Hindlimb muscle (tissue), 1 donor: ENCODE measurements at regions not wholly inside any gene's neighbourhood (a gene's known extent, or its start where the extent isn't known, plus 50 kb on each side); places are given as distances from the start of the nearest gene placed in this dataset.
"Not testable (repeated sequence)": the region's sequence is repeated elsewhere in the genome, so short reads cannot be mapped to it uniquely, and the experiment has no call there.

Experiments used
- DNase-seq: peaks from one replicate; pipeline ENCODE4 v3.0.0-alpha.2; 2013

DNA sequence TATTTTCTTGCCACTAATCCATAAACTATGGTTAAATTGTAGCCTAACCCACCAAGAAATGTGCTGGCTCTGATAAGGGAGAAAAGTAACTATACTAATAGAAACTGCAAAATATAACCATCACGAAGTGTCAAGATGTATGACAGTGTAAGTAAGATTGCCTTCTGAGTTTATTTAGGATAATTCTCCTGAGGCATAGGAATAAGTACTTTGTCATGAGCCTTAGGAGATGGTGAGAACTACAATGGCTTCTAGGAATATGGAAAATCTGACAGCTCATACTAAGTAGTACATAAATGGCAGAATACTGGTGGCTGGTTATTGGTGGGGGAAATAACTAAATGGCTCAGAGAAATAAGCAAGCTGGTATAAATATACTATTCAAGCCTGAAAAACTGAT, 543.9 kb downstream of the PRR16 start:
- DNase-seq = no peak

DNA sequence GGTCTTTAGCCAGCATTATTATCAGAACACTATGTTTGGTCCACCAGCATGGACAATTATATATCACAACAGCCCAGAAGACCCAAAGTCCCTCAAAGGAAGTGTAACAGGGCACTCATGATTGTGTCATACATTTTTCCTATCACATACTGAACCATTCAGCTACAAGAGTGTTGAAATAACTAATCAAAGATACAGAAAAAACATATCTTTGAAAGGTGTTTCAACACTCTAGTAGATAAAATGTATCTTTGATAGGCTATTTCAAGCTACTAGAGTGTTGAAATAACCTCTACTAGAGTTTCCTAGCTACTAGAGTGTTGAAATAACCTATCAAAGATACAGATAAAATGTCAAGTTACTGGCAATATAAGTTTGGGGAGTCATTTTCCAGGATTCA, 545.0 kb downstream of the PRR16 start:
- DNase-seq = no peak

DNA sequence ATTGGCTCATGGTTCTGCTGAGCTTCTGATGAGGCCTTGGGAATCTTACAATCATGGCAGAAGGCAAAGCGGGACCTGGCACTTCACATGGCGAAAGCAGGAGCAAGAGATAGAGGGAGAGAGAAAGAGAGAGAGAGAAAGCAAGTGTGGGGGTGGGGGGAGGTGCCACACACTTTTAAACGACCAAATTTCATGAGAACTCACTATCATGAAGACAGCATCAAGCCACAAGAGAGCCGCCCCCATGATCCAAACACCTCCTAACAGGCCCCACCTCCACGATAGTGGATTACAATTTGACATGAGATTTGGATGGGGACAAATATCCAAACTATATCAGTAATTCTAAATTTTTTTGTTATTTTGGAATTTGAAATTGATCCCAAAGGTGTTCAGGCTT, 553.9 kb downstream of the PRR16 start:
- no peak for DNase-seq

DNA sequence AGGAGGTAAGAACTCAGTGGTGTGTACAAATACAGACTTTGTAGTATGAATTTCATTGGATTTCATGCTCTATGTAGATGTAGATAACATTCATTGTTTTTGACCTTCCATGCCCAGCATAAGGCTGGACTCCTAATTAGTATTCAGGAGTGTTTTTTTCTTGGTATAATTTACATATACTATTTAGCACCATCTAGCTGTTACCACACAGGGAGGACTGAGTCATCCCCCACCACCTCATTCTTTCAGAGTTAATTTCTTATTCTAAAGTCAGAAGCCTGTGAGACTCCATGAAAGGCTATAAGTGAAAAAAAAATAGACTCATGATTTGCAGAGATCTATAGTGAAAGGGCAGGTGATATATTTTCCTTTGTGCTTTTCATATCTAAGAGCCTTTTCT, 555.0 kb downstream of the PRR16 start:
- DNase-seq = no peak

DNA sequence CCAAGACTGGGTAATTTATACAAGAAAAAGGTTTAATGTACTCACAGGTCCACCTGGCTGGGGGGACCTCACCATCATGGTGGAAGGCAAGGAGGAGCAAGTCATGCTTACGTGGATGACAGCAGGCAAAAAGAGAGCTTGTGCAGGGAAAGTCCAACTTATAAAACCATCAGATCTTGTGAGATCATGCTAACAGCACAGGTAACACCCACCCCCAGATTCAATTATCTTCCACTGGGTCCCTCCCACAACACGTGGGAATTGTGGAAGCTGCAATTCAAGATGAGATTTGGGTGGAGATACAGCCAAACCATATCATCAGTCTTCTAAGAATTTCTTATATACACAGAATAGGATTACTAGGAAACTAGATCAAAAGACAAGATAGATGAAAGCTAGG, 555.6 kb downstream of the PRR16 start:
- no peak for DNase-seq

DNA sequence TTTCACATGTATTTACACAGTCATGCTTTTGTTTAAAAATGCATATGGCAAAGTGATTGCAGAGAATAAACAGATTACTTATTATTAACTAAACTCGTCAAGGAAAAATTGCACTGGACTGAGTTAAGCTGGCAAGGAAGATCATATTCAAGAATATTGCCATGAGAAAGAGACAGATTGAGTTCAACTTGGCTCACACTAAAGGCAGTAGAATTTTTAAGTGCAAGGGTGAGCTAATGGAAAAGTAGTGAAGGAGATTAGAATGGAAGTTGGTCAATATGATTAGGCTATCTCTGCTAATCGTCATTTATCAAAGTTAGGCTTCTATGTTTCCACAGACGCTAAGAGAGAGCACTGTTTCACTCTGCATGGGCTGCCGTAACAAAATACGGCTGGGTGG, 557.6 kb downstream of the PRR16 start:
- no peak for DNase-seq

DNA sequence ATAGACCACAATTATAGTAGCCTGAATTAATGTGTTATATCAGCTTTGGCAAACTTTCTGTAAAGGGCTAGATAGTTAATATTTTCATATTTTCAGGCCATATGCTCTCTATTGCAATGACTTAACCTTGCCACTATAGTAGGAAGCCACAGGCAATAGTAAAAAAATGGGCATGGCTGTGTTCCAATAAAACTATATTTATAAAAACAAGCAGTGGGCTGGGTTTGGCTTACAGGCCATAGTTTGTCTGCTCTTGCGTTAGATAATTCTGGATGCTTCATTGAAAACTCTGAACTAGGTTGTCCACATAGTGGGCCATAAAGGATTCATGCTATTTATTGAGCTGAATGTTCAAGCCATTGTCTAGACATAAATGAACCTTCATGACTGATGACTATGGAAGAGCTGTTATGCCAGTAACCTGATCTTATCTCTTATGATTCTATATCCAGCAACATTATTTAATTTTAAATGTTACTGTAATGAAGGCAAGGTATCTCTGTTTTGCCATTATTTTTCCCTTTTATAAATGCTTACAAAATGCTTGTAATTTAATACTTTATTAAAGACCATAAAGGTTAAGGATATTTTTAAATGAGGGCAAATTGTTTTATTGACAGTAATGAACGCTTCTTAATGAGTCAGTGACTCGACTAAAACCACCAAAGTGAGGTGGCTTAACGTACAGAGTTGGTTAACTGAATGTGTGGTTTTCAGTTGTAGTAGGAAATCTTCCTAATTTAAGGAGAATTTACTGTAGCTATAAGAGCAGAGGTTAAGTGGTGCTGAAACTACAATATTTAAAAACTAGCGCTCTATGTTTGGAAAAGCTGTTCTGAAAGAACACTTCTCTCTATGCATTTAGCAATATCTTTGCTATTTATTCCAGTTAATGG, 560.6 kb downstream of the PRR16 start:
- no peak for DNase-seq

DNA sequence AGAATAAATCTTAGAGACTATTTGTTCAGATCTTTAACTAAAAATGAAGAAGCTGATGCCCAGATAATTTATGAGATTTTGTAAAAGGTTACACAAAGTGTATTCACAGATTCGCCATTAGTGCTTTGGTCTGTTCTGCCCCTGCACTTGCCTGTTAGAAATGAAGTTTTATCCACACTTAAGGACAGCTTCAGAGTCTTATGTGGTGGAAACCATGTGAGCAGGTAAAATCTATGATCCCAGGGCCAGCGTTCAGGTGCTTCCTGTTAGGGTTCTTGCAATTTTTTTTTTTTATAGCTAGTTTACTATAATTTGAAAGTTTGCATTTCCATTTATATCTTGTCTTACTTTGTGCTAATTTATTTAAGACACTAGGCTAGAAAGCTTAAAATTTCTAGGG, 561.6 kb downstream of the PRR16 start:
- no peak for DNase-seq

DNA sequence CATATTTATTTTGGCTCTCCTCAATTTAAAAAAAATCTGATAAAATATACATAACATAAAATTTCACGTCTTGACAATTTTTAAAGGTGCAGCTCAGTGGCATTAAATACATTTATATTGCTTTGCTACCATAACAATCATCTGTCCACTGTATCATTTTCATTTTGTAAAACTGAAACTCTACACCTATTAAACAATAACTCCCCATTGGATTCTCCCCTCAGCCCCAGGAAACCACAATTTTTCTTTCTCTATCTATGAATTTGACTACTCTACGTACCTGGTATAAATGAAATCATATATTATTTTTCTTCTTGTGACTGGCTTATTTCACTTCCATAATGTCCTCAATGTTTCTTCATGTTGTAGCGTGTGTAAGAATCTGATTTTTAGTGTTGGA, 563.5 kb downstream of the PRR16 start:
- DNase-seq = no peak

DNA sequence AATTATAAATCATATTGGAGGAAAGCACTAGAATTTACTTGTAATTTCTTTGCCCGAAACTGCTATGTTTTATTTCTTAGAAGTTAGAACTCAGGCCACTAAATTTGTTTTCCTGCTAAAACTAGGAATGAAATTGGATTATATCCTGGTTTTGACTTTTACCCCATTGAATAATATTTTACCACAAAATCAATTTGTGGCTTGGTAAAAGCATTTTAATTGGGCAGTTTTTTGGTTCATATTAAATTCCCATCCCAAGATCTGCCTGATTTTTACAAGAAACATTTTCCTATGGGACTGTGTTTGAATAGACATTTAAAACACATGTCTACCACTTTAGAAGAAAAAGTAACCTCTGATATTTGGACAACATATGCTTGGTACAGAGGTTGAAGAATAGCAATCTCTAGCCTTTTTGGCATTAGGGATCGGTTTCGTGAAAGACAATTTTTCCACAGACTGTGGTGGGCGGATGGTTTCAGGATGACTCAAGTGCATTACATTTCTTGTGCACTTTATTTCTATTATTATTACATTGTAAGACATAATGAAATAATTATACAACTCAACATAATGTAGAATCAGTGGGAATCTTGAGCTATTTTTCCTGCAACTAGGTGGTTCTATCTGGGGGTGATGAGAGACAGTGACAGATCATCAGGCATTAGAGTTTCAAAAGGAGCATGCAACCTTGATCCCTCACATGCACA, 565.6 kb downstream of the PRR16 start:
- DNase-seq = no peak

DNA sequence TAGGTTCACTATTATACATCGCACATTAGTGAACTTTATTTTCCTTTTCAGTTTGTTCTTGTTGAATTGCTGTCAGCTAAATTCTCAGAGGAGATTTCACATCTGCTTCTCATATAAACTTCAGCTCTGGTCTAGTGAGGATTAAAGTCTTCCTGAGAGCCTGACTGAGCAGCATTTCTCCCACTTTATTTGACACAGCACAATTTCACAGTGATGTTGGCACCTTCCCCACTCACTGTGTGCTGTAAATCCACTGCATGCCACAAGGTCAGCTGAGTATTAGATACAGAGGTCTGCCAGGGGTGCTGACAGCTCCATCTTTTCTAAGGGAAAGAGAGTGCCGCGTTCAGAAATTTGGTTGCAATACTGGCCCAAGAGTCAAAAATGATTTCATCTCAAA, 567.4 kb downstream of the PRR16 start:
- DNase-seq = peak; percentile 38

DNA sequence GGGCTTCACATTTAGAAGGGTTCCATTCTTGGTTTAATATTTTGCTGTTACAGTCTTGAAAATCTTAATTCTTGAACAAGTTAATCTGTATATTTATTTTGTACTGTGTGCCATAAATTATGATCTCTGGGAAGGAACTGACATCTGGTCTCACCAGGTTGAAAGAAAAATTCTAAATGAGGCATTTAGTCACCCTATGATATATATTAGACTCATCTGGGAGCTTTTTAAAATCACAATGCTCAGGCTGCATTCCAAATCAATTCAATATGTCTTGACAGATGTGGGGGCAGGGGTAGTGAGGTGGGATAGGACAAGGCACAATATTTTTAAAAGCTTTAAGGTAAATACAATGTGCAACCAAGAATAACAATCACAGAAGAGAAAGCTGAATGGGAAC, 569.2 kb downstream of the PRR16 start:
- DNase-seq = no peak

DNA sequence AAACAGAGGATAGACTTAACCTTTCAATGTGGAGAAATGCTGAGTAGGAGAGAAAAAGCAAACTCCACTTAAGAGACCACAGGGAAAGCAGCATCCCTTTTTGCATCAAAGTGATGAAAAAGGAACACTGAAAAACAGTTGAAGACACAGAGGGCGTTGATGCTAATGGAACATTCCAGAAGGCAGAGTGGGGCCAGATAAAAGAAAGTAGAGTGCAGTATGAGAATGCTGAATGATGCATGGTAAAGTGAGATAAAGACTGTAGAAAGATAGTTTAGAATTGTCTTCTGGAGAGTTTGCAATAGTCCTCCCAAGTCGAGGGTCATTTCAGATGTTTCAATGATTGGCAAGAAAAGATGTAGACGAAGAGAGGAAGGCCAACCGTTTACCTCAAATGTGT, 574.3 kb downstream of the PRR16 start:
- DNase-seq = no peak

DNA sequence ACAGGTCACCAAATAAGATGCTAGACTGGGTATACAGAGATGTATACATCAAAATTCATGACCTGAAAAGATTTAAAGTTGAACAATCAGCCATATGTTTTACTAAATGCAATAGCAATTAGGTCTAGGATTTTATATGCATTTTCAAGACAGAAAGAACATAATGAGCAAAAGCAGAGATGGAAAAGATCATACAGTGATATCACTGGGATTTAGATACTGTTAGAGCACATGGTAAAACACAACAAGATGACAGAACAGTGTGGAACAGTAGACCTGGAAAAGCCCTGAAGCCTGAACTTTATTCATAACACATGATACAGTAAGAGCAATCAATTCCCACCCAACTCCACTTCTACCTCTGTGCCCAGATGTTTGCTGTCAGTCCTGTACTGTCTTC, 585.9 kb downstream of the PRR16 start:
- no peak for DNase-seq

DNA sequence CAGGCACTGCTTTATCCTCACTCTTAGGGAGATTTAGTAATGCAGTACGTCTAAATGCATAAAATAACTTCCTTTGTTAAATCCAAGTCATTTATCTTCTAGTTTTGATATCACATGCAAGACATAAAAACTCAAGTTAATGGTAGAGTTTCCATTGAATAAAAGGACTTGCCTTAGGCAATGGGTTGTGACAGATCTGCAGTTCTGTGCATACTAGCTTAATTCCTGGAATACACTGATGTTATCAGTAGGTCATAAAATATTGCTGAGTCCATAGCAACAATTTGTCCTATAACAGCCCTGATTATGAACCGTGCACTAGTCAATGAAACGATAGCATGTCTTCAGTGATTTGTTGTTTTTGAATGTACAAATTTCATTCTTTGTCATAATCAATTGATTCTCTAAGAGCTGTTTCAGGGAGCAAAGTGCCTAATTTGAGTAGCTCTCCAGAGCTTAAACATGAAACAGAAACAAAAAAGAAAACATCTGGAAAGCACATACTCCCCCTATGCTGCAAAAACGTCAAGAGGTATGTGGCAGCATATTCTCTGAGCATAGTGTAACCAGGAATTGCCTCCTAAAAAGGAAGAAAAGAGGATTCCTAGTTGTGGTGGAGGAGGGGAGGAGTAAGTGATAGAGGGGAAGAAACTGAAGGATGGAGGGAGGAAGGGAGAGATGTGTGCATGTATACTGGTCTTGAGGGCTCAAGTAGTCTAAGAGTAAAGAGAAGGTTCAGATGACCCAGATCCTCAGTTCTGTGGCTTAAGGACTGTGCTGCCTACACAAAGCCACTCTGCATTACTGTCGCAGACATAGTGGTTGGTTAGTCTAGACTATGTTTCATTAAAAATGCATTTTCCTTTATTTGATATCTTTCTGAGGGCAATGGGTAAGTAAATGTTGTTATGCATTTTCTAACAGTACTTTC, 589.2 kb downstream of the PRR16 start:
- no peak for DNase-seq

DNA sequence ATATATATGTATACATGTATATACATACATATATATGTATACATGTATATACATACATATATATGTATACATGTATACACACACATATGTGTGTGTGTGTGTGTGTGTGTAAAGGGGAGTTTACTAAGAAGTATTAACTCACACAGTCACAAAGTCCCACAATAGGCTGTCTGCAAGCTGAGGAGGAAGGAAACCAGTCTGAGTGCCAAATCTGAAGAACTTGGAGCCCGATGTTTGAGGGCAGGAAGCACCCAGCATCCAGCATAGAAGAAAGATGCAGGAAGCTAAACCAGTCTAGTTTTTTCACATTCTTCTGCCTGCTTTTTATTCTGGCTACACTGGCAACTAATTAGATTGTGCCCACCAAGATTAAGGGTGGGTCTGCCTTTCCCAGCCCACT, 591.5 kb downstream of the PRR16 start:
- DNase-seq = no peak

DNA sequence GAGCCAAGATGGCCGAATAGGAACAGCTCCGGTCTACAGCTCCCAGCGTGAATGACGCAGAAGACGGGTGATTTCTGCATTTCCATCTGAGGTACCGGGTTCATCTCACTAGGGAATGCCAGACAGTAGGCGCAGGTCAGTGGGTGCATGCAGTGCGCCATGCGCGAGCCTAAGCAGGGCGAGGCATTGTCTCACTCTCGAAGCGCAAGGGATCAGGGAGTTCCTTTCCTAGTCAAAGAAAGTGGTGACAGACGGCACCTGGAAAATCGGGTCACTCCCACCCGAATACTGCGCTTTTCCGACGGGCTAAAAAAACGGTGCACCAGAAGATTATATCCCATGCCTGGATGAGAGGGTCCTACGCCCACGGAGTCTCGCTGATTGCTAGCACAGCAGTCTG, 600.1 kb downstream of the PRR16 start:
- not testable (repeated sequence) for DNase-seq

DNA sequence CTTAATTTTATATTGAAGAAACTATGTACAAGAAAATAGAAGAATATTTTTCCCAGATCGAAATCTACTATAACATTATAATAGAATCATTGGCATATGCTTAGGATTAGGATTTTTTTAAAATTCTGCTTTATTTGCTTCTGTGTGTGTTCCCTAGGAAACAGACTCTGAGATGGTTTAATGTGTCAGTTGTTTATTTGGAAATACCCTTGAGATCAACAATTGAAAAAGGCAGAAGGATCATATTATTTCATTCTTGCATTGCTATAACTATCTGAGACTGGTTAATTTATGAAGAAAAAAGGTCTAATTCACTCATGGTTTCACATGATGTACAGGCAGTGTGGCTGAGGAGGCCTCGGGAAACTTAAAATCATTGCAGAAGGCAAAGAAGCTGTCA, 622.6 kb downstream of the PRR16 start:
- no peak for DNase-seq

DNA sequence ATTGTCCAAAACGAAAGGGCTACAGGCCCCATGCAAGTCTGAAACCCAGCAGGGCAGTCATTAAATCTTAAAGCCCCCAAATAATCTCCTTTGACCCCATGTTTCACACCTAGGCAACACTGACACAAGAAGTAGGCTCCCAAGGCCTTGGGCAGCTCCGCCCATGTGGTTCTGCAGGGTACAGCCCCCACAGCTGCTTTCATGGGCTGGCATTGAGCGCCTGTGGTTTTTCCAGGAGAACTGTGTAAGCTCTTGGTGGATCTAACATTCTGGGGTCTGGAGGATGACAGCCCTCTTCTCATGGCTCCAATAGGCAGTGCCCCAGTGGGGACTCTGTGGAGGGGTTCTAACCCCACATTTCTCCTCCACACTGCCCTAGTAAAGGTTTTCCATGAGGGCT, 623.5 kb downstream of the PRR16 start:
- no peak for DNase-seq

DNA sequence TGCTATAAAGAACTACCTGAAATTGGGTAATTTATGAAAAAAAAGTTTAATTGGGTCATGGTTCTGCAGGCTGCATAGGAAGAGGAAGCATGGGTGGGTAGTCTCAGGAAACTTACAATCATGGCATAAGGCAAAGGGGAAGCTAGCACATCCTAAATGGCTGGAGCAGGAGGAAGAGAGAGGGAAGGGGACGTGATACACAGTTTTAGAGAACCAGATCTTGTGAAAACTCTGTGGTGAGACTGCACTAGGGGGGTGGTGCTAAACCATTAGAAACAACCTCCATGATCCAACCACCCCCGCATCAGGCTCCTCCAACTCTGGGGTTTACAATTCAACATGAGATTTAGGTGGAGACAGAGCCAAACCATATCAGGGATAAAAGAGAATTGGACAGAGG, 624.2 kb downstream of the PRR16 start:
- no peak for DNase-seq

DNA sequence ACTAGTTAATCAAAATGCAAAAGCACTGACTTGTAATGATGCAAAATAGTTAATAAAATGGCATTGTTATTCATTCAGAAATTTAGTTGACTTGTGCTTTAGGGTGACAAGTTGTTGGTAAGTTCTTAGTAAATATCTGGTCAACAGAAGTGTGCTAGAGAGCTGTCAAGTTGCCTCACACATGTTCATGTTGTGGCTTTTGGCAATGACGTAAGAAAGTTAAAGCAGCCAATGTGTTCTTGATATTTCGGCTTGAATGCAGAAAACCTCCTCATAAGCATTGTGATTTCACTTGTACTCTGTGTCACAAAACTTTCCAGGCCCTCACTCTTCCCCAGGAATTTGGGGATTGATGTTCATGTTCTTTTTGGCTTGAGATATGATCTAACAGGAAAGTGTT, 626.7 kb downstream of the PRR16 start:
- no peak for DNase-seq

DNA sequence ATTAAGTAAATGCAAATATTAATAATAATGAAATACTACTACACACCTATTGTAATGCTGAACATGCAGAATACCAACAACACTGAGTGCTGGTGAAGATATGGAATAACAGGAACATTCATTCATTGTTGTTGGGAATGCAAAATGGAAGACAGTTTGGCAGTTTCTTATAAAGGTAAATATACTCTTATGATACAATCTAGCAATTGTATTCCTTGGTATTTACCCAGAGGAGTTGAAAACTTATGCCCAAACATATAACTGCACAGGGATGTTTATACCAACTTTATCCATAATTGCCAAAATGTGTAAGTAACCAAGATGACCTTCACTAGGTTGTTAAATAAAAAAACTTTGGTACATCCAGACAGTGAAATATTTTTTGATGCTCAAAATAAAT, 636.8 kb downstream of the PRR16 start:
- DNase-seq = no peak

DNA sequence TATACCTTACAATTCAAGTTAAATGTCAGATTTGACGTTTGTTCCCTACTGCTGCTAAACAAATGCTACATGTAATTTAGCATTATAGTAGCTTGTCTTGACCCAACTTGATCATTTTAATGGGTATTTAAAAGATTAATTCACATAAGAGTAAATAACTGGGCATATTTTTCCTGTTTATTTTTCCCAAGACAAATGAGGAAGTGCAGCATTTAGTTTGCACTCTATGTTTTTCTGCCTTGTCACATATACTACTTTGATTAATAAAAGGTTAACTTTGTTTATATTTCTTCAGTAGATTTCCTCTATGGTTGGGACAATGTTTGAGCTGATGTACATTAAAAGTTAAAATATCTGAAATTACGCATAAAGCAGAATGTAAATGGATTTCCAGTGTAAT, 641.8 kb downstream of the PRR16 start:
- DNase-seq = no peak
